ENCODE measurements at regions not wholly inside any gene's neighbourhood (a gene's known extent, or its start where the extent isn't known, plus 50 kb on each side); places are given as distances from the start of the nearest gene placed in this dataset.
"Not testable (repeated sequence)": the region's sequence is repeated elsewhere in the genome, so short reads cannot be mapped to it uniquely, and the experiment has no call there.

GRCh38 chr2:167816874-167817290, 430.5 kb downstream of the STK39 start:
- no TSS peak for BruUV-seq (replicated peaks)
- Histone ChIP-seq H3K4me3 (ENCODE audit: low read depth in 2 of 2, low read length in 2 of 2) (no peak overlapping the region), H3K4me1 (ENCODE audit: control insufficient read depth, insufficient read depth, low read length) (no peaks in the 10 kb centered on the region), H3K27me3 (ENCODE audit: control insufficient read depth, insufficient read depth, low read length) (no peaks in the 10 kb centered on the region), H3K36me3 (ENCODE audit: control insufficient read depth, insufficient read depth, low read length) (no peaks in the 10 kb centered on the region), H3K27ac (ENCODE audit: low read length) (no peak overlapping the region), H3K9me3 (ENCODE audit: control insufficient read depth, insufficient read depth, low read depth, low read length) (no peaks in the 10 kb centered on the region)
- in situ Hi-C loops (cut with HindIII; ENCODE audit: low pct_unique_long_range_greater_than_20kb, low sequenced_read_pairs) = no loop called here
- intact Hi-C loops (cut with micrococcal nuclease; ENCODE audit: unreplicated experiment) = no loop called here
- no peak for DNase-seq (ENCODE audit: low read depth, low spot score)
- TF ChIP-seq TCF7L2 (IDR thresholded peaks at IDR 0.05; ENCODE audit: low read depth, low read length) = no peak
- POLR2A ChIA-PET = no interaction called here
- CTCF ChIA-PET = no interaction called here
- no peak for ATAC-seq

GRCh38 chr2:167814881-167815718, 432.3 kb downstream of the STK39 start:
- H3K27me3 ChIP-seq (ENCODE audit: control insufficient read depth, insufficient read depth, low read length) = no peaks in the 10 kb centered on the region
- ATAC-seq = no peak
- no peaks in the 10 kb centered on the region for H3K36me3 ChIP-seq (ENCODE audit: control insufficient read depth, insufficient read depth, low read length)
- DNase-seq (ENCODE audit: low read depth, low spot score) = no peak
- POLR2A ChIA-PET = no interaction called here
- CTCF ChIA-PET = no interaction called here
- no peaks in the 10 kb centered on the region for H3K9me3 ChIP-seq (ENCODE audit: control insufficient read depth, insufficient read depth, low read depth, low read length)
- intact Hi-C loops (cut with micrococcal nuclease; ENCODE audit: unreplicated experiment) = no loop called here
- no peaks in the 10 kb centered on the region for H3K4me1 ChIP-seq (ENCODE audit: control insufficient read depth, insufficient read depth, low read length)
- TF ChIP-seq POLR2AphosphoS5 (IDR thresholded peaks at IDR 0.05; ENCODE audit: low read depth, low read length) (no peak), SIN3A (IDR thresholded peaks at IDR 0.05; ENCODE audit: borderline replicate concordance, insufficient read depth, low read depth, low read length) (no peak), CTCF (IDR thresholded peaks at IDR 0.05) (no peak), TCF7L2 (IDR thresholded peaks at IDR 0.05; ENCODE audit: low read depth, low read length) (no peak), REST (IDR thresholded peaks at IDR 0.05; ENCODE audit: insufficient read depth in 1 of 2, low read depth in 2 of 2, low read length in 1 of 2) (no peak)
- no TSS peak for BruUV-seq (replicated peaks)
- H3K4me3 ChIP-seq (ENCODE audit: low read depth in 2 of 2, low read length in 2 of 2) = no peak overlapping the region
- in situ Hi-C loops (cut with HindIII; ENCODE audit: low pct_unique_long_range_greater_than_20kb, low sequenced_read_pairs) = no loop called here
- H3K27ac ChIP-seq (ENCODE audit: low read length) = no peak overlapping the region

- CTCF ChIA-PET; H3K36me3 ChIP-seq (ENCODE audit: control insufficient read depth, insufficient read depth, low read length); H3K4me3 ChIP-seq (ENCODE audit: low read depth in 2 of 2, low read length in 2 of 2); intact Hi-C loops (cut with micrococcal nuclease; ENCODE audit: unreplicated experiment); H3K27me3 ChIP-seq (ENCODE audit: control insufficient read depth, insufficient read depth, low read length); in situ Hi-C loops (cut with HindIII; ENCODE audit: low pct_unique_long_range_greater_than_20kb, low sequenced_read_pairs); BruUV-seq (replicated peaks); POLR2A ChIA-PET; ATAC-seq; H3K27ac ChIP-seq (ENCODE audit: low read length); H3K9me3 ChIP-seq (ENCODE audit: control insufficient read depth, insufficient read depth, low read depth, low read length); H3K4me1 ChIP-seq (ENCODE audit: control insufficient read depth, insufficient read depth, low read length); DNase-seq (ENCODE audit: low read depth, low spot score): not testable (repeated sequence)
These were observed 432.9 kb downstream of the STK39 start for GRCh38 chr2:167814482-167814880.

GRCh38 chr2:167809799-167810198, 437.6 kb downstream of the STK39 start:
- BruUV-seq (replicated peaks); H3K4me3 ChIP-seq (ENCODE audit: low read depth in 2 of 2, low read length in 2 of 2); H3K27me3 ChIP-seq (ENCODE audit: control insufficient read depth, insufficient read depth, low read length); in situ Hi-C loops (cut with HindIII; ENCODE audit: low pct_unique_long_range_greater_than_20kb, low sequenced_read_pairs); intact Hi-C loops (cut with micrococcal nuclease; ENCODE audit: unreplicated experiment); POLR2A ChIA-PET; H3K27ac ChIP-seq (ENCODE audit: low read length); H3K9me3 ChIP-seq (ENCODE audit: control insufficient read depth, insufficient read depth, low read depth, low read length); ATAC-seq; H3K4me1 ChIP-seq (ENCODE audit: control insufficient read depth, insufficient read depth, low read length); DNase-seq (ENCODE audit: low read depth, low spot score); H3K36me3 ChIP-seq (ENCODE audit: control insufficient read depth, insufficient read depth, low read length); CTCF ChIA-PET: not testable (repeated sequence)
